Activated CD4-positive, CD25-positive, alpha-beta regulatory T cell treated with anti-CD3 and anti-CD28 coated beads, Interleukin-2, amount 50 U/mL, for 24 hours (primary cell): ENCODE measurements at regions not wholly inside any gene's neighbourhood (a gene's known extent, or its start where the extent isn't known, plus 50 kb on each side); places are given as distances from the start of the nearest gene placed in this dataset.

Experiments
- ATAC-seq, 2 donors: fragments of 150-1000 bp; cut with Tn5 transposase; one replicate each; pipeline ENCODE4 v1.10.0; 2021; ENCODE audit warnings: mild to moderate bottlenecking in 1 of 2, moderate library complexity in 1 of 2

- ATAC-seq, result no peak
Measured at GRCh38 chr2:128769457-128770142, 450.9 kb upstream of the HS6ST1 start.

GRCh38 chr2:128770143-128771085 is 451.7 kb upstream of the HS6ST1 start:
- no peak for ATAC-seq

- no peak for ATAC-seq
Measured at GRCh38 chr2:128771401-128771800, 452.7 kb upstream of the HS6ST1 start.

GRCh38 chr2:128772671-128773070 is 454.0 kb upstream of the HS6ST1 start:
- ATAC-seq, result no peak

- ATAC-seq, result no peak
Measured at GRCh38 chr2:128773641-128774319, 455.1 kb upstream of the HS6ST1 start.

GRCh38 chr2:128774320-128775216 is 455.9 kb upstream of the HS6ST1 start:
- ATAC-seq, result no peak

GRCh38 chr2:128775217-128775913 is 456.7 kb upstream of the HS6ST1 start:
- ATAC-seq, result no peak

GRCh38 chr2:128775914-128776285 is 457.2 kb upstream of the HS6ST1 start:
- ATAC-seq, result no peak

GRCh38 chr2:128776461-128777195 is 458.0 kb upstream of the HS6ST1 start:
- peak in 1 of 2 donors; percentile 7 for ATAC-seq

- no peak for ATAC-seq
Measured at GRCh38 chr2:128777196-128778035, 458.7 kb upstream of the HS6ST1 start.

GRCh38 chr2:128778843-128779242 is 460.2 kb upstream of the HS6ST1 start:
- ATAC-seq, result no peak

- no peak for ATAC-seq
Measured at GRCh38 chr2:128779301-128780095, 460.8 kb upstream of the HS6ST1 start.

- no peak for ATAC-seq
Measured at GRCh38 chr2:128780434-128781080, 461.9 kb upstream of the HS6ST1 start.

GRCh38 chr2:128781166-128781565 is 462.5 kb upstream of the HS6ST1 start:
- no peak for ATAC-seq

- ATAC-seq, result no peak
Measured at GRCh38 chr2:128781585-128782385, 463.1 kb upstream of the HS6ST1 start.

- no peak for ATAC-seq
Measured at GRCh38 chr2:128782411-128783192, 463.9 kb upstream of the HS6ST1 start.

- ATAC-seq, result no peak
Measured at GRCh38 chr2:128783193-128783671, 464.6 kb upstream of the HS6ST1 start.
